GM12891 (cell line): ENCODE measurements at regions not wholly inside any gene's neighbourhood (a gene's known extent, or its start where the extent isn't known, plus 50 kb on each side); places are given as distances from the start of the nearest gene placed in this dataset.

ENCODE experiments used
- DNase-seq: peaks from one replicate; pipeline ENCODE4 v3.0.0; 2011; ENCODE audit warnings: low spot score; ENCODE audit not compliant: insufficient read length
- FAIRE-seq: peaks from 2 replicates; lab custom pipeline; 2011; peaks lifted over from hg19 to GRCh38; lab: Jason Lieb, UNC
- PAX5 ChIP-seq: IDR thresholded peaks from 2 replicates; pipeline ENCODE4 v1.6.1; 2011; ENCODE audit warnings: low read length, moderate library complexity, mild to moderate bottlenecking; ENCODE audit not compliant: insufficient read depth, severe bottlenecking
- POLR2A ChIP-seq: IDR thresholded peaks from 2 replicates; pipeline ENCODE4 v1.6.1; 2011; ENCODE audit warnings: low read depth, low read length, control low read depth
- POLR2AphosphoS5 ChIP-seq: IDR thresholded peaks from 2 replicates; pipeline ENCODE4 v1.6.1; 2011; ENCODE audit warnings: low read depth, low read length, control low read depth
- POU2F2 ChIP-seq: IDR thresholded peaks from 2 replicates; pipeline ENCODE4 v1.6.1; 2011; ENCODE audit warnings: low read depth, mild to moderate bottlenecking, control low read depth, low read length, moderate library complexity
- SPI1 ChIP-seq: IDR thresholded peaks from 2 replicates; pipeline ENCODE4 v1.6.1; 2011; ENCODE audit warnings: low read depth, low read length, control low read depth
- TAF1 ChIP-seq: IDR thresholded peaks from 2 replicates; pipeline ENCODE4 v1.6.1; 2011; ENCODE audit warnings: low read depth, low read length, control low read depth

GRCh38 chr1:244347942-244348341 is 103.8 kb downstream of the ADSS2 start:
- FAIRE-seq (no peak), DNase-seq (no peak)
- no peak for TF ChIP-seq TAF1
- TF ChIP-seq POLR2A: no peak
- no peak for TF ChIP-seq POLR2AphosphoS5
- no peak for TF ChIP-seq POU2F2
- TF ChIP-seq SPI1: no peak
- no peak for TF ChIP-seq PAX5

- DNase-seq (no peak), FAIRE-seq (no peak)
- TF ChIP-seq PAX5 (no peak), TAF1 (no peak), POLR2AphosphoS5 (no peak), SPI1 (no peak), POU2F2 (no peak), POLR2A (no peak)
These were observed 102.6 kb downstream of the ADSS2 start for GRCh38 chr1:244349103-244349531.

GRCh38 chr1:244349581-244350001 is 102.1 kb downstream of the ADSS2 start:
- TF ChIP-seq POU2F2 (no peak), SPI1 (no peak), TAF1 (no peak), POLR2A (no peak), POLR2AphosphoS5 (no peak), PAX5 (no peak)
- DNase-seq: no peak
- FAIRE-seq: no peak

GRCh38 chr1:244350027-244350426 is 101.7 kb downstream of the ADSS2 start:
- no peak for TF ChIP-seq PAX5
- no peak for TF ChIP-seq POLR2AphosphoS5
- no peak for TF ChIP-seq SPI1
- TF ChIP-seq POU2F2: no peak
- TF ChIP-seq TAF1: no peak
- TF ChIP-seq POLR2A: no peak
- FAIRE-seq: no peak

GRCh38 chr1:244352156-244352830 is 99.4 kb downstream of the ADSS2 start:
- DNase-seq (no peak), FAIRE-seq (no peak)
- TF ChIP-seq POLR2AphosphoS5 (no peak), TAF1 (no peak), PAX5 (no peak), POU2F2 (no peak), POLR2A (no peak), SPI1 (no peak)

More at GRCh38 chr1:244350027-244350426, 101.7 kb downstream of the ADSS2 start:
- DNase-seq: no peak

GRCh38 chr1:244353551-244354091 is 98.1 kb downstream of the ADSS2 start:
- FAIRE-seq (no peak), DNase-seq (no peak)
- TF ChIP-seq SPI1 (peak; percentile 8; the same call in 1 of the 2 replicates), POU2F2 (no peak)

- FAIRE-seq: no peak
- no peak for DNase-seq
- TF ChIP-seq PAX5 (no peak), POLR2AphosphoS5 (no peak), TAF1 (no peak), SPI1 (no peak), POLR2A (no peak), POU2F2 (no peak)
These were observed 96.9 kb downstream of the ADSS2 start for GRCh38 chr1:244354810-244355278.

GRCh38 chr1:244356376-244356775 is 95.3 kb downstream of the ADSS2 start:
- no peak for FAIRE-seq
- no peak for DNase-seq
- no peak for TF ChIP-seq PAX5
- no peak for TF ChIP-seq POLR2A
- TF ChIP-seq POU2F2: no peak
- TF ChIP-seq TAF1: no peak
- no peak for TF ChIP-seq SPI1
- no peak for TF ChIP-seq POLR2AphosphoS5
